H9 (cell line): ENCODE measurements at regions not wholly inside any gene's neighbourhood (a gene's known extent, or its start where the extent isn't known, plus 50 kb on each side); places are given as distances from the start of the nearest gene placed in this dataset.

Source experiments
- DNase-seq: peaks from one replicate; pipeline ENCODE4 v3.0.0-alpha.2; 2017
- H2AFZ ChIP-seq: one replicate; pipeline ENCODE4 v1.6.1; 2013; ENCODE audit warnings: mild to moderate bottlenecking, low read length, control low read depth, moderate library complexity
- H2AK5ac ChIP-seq: 2 replicates; pipeline ENCODE4 v1.6.1; 2013; ENCODE audit warnings: low read length, control low read depth, mixed read lengths; ENCODE audit not compliant: insufficient read length
- H2BK120ac ChIP-seq: one replicate; pipeline ENCODE4 v1.6.1; 2013; ENCODE audit warnings: low read depth, mild to moderate bottlenecking, low read length, control low read depth, inconsistent platforms; ENCODE audit not compliant: poor library complexity, severe bottlenecking
- H2BK12ac ChIP-seq: 2 replicates; pipeline ENCODE4 v1.6.1; 2013; ENCODE audit warnings: low read length, control low read depth, mixed read lengths, low read depth; ENCODE audit not compliant: insufficient read length
- H2BK15ac ChIP-seq: 2 replicates; pipeline ENCODE4 v1.6.1; 2013; ENCODE audit warnings: low read depth, low read length, control low read depth
- H2BK20ac ChIP-seq: one replicate; pipeline ENCODE4 v1.6.1; 2013; ENCODE audit warnings: low read depth, mild to moderate bottlenecking, low read length, control low read depth, inconsistent platforms; ENCODE audit not compliant: poor library complexity, severe bottlenecking
- H2BK5ac ChIP-seq: 2 replicates; pipeline ENCODE4 v1.6.1; 2013; ENCODE audit warnings: low read length, control low read depth, mixed read lengths; ENCODE audit not compliant: insufficient read length
- H3K14ac ChIP-seq: 2 replicates; pipeline ENCODE4 v1.6.1; 2013; ENCODE audit warnings: low read length, control low read depth; ENCODE audit not compliant: insufficient read depth
- H3K18ac ChIP-seq: 2 replicates; pipeline ENCODE4 v1.6.1; 2013; ENCODE audit warnings: low read depth, mild to moderate bottlenecking, mixed read lengths, low read length, control low read depth; ENCODE audit not compliant: insufficient read length
- H3K23ac ChIP-seq: 2 replicates; pipeline ENCODE4 v1.6.1; 2013; ENCODE audit warnings: low read length, control low read depth, mixed read lengths, low read depth; ENCODE audit not compliant: insufficient read length
- H3K23me2 ChIP-seq: 2 replicates; pipeline ENCODE4 v1.6.1; 2013; ENCODE audit warnings: low read depth, mild to moderate bottlenecking, mixed read lengths, low read length, control low read depth; ENCODE audit not compliant: insufficient read length, poor library complexity, severe bottlenecking
- H3K27ac ChIP-seq: 2 replicates; pipeline ENCODE4 v1.5.1; 2013; ENCODE audit warnings: low read length, control low read depth, mixed read lengths, low read depth; ENCODE audit not compliant: insufficient read length
- H3K27me3 ChIP-seq: 2 replicates; pipeline ENCODE4 v1.6.1; 2013; ENCODE audit warnings: low read length, control low read depth, inconsistent platforms; ENCODE audit not compliant: insufficient read depth
- H3K4ac ChIP-seq: 2 replicates; pipeline ENCODE4 v1.6.1; 2013; ENCODE audit warnings: low read depth, mild to moderate bottlenecking, control low read depth, inconsistent platforms, low read length, moderate library complexity
- H3K4me1 ChIP-seq: 2 replicates; pipeline ENCODE4 v1.6.1; 2013; ENCODE audit warnings: low read length, control low read depth, inconsistent platforms; ENCODE audit not compliant: insufficient read depth
- H3K4me2 ChIP-seq: 2 replicates; pipeline ENCODE4 v1.6.1; 2013; ENCODE audit warnings: low read length, control low read depth, mixed read lengths; ENCODE audit not compliant: insufficient read length, insufficient read depth
- H3K56ac ChIP-seq: 2 replicates; pipeline ENCODE4 v1.6.1; 2013; ENCODE audit warnings: low read depth, mild to moderate bottlenecking, mixed read lengths, low read length, control low read depth; ENCODE audit not compliant: insufficient read length
- H3K79me1 ChIP-seq: 2 replicates; pipeline ENCODE4 v1.6.1; 2013; ENCODE audit warnings: low read depth, mild to moderate bottlenecking, moderate library complexity, low read length, control low read depth, inconsistent platforms; ENCODE audit not compliant: insufficient read depth, poor library complexity, severe bottlenecking
- H3K79me2 ChIP-seq: 2 replicates; pipeline ENCODE4 v1.6.1; 2013; ENCODE audit warnings: low read length, control low read depth, inconsistent platforms; ENCODE audit not compliant: insufficient read depth
- H3K9ac ChIP-seq: 2 replicates; pipeline ENCODE4 v1.6.1; 2013; ENCODE audit warnings: low read length, control low read depth, mixed read lengths; ENCODE audit not compliant: insufficient read length; ENCODE audit errors: extremely low read depth
- H3K9me3 ChIP-seq: one replicate; pipeline ENCODE4 v1.6.1; 2013; ENCODE audit warnings: low read depth, low read length, inconsistent platforms; ENCODE audit not compliant: control insufficient read depth
- H3T11ph ChIP-seq: one replicate; pipeline ENCODE4 v1.6.1; 2013; ENCODE audit warnings: mild to moderate bottlenecking, low read length, control low read depth, inconsistent platforms
- H4K20me1 ChIP-seq: one replicate; pipeline ENCODE4 v1.6.1; 2013; ENCODE audit not compliant: control insufficient read depth, insufficient read length, insufficient read depth
- H4K5ac ChIP-seq: 2 replicates; pipeline ENCODE4 v1.6.1; 2013; ENCODE audit warnings: low read depth, mild to moderate bottlenecking, mixed read lengths, low read length, control low read depth; ENCODE audit not compliant: insufficient read length
- H4K8ac ChIP-seq: replicated peaks from 2 replicates; pipeline ENCODE4 v1.6.1; 2013; ENCODE audit warnings: low read length, control low read depth, mixed read lengths, low read depth; ENCODE audit not compliant: insufficient read length
- H4K91ac ChIP-seq: 2 replicates; pipeline ENCODE4 v1.6.1; 2013; ENCODE audit warnings: low read depth, mild to moderate bottlenecking, moderate library complexity, mixed read lengths, low read length, control low read depth; ENCODE audit not compliant: insufficient read length
- H3K27ac Mint-ChIP-seq, 3 experiments: 2 replicates in 2 of 3; 3 replicates in 1 of 3; pipeline ENCODE4 v1.8.0; 2020 to 2021; ENCODE audit warnings: mixed read lengths in 3 of 3, mild to moderate bottlenecking in 1 of 3, moderate library complexity in 1 of 3
- H3K27me3 Mint-ChIP-seq: 2 replicates; pipeline ENCODE4 v1.8.0; 2021; ENCODE audit warnings: low read depth, mild to moderate bottlenecking, moderate library complexity, mixed read lengths
- H3K36me3 Mint-ChIP-seq, 3 experiments: 2 replicates in 2 of 3; 3 replicates in 1 of 3; pipeline ENCODE4 v1.8.0; 2020 to 2021; ENCODE audit warnings: low read depth in 3 of 3, mixed read lengths in 3 of 3; ENCODE audit not compliant: insufficient read depth in 1 of 3
- H3K4me1 Mint-ChIP-seq, 2 experiments: 2 replicates each; pipeline ENCODE4 v1.8.0; 2020; ENCODE audit warnings: mixed read lengths in 2 of 2
- H3K4me3 Mint-ChIP-seq, 2 experiments: 2 replicates in 1 of 2; 3 replicates in 1 of 2; pipeline ENCODE4 v1.8.0; 2020 to 2021; ENCODE audit warnings: mild to moderate bottlenecking in 2 of 2, mixed read lengths in 2 of 2, moderate library complexity in 1 of 2
- H3K9me3 Mint-ChIP-seq, 2 experiments: 2 replicates in 1 of 2; 3 replicates in 1 of 2; pipeline ENCODE4 v1.8.0; 2020; ENCODE audit warnings: mild to moderate bottlenecking in 2 of 2, mixed read lengths in 2 of 2, moderate library complexity in 1 of 2
- CTCF ChIP-seq: fragments of 200-600 bp; sonication (generic); conservative IDR thresholded peaks from 3 replicates; pipeline ENCODE4 v1.8.0; 2021; ENCODE audit warnings: antibody characterized with exemption, mild to moderate bottlenecking
- WGBS: extraction: QIAGEN DNeasy Blood & Tissue Kit; methylation state at CpG from one replicate; pipeline ENCODE4 v1.1.7; 2013; ENCODE audit warnings: missing lambda C conversion rate, low lambda C conversion rate, mixed read lengths; ENCODE audit not compliant: insufficient read length; ENCODE audit errors: extremely low coverage; 5-methylcytosine and 5-hydroxymethylcytosine counted together

GRCh38 chr14:34034447-34035176 lies 83.7 kb upstream of the EGLN3 start:
- Histone ChIP-seq H2AFZ (no peak overlapping the region), H3K9ac (no peak overlapping the region), H3K79me2 (no peaks in the 10 kb centered on the region), H2AK5ac (no peak overlapping the region), H2BK20ac (no peak overlapping the region), H3K9me3 (no peaks in the 10 kb centered on the region), H3K18ac (no peak overlapping the region), H3K27me3 (no peaks in the 10 kb centered on the region), H3K23ac (no peak overlapping the region), H4K8ac (no peak overlapping the region), H3K4ac (no peak overlapping the region), H4K20me1 (no peaks in the 10 kb centered on the region), H3K4me2 (no peak overlapping the region), H4K5ac (no peak overlapping the region), H3K56ac (no peak overlapping the region), H3K27ac (no peak overlapping the region), H3K4me1 (peaks cover 2% of the 10 kb centered on the region; the same call in 1 of the 2 replicates), H3K14ac (no peak overlapping the region), H2BK5ac (no peak overlapping the region), H2BK12ac (no peak overlapping the region), H3K23me2 (no peaks in the 10 kb centered on the region), H2BK120ac (no peak overlapping the region), H2BK15ac (no peak overlapping the region), H4K91ac (no peak overlapping the region), H3T11ph (no peak overlapping the region), H3K79me1 (no peaks in the 10 kb centered on the region)
- DNase-seq: no peak
- Mint-ChIP-seq H3K27me3 (no peaks in the 10 kb centered on the region; the same call in 1 of the 2 replicates), H3K4me1 (peaks cover 2 to 15% of the 10 kb centered on the region in 2 experiments), H3K27ac (no peak overlapping the region), H3K36me3 (no peaks in the 10 kb centered on the region), H3K9me3 (peaks cover 0 to 2% of the 10 kb centered on the region in 2 experiments; a peak in 1 of 5 replicates), H3K4me3 (no peak overlapping the region)
- no CpG with 5 or more reads among the region's 11 CpGs for WGBS
- TF ChIP-seq CTCF: no peak
